Right kidney (tissue), 1 donor: ENCODE measurements at regions not wholly inside any gene's neighbourhood (a gene's known extent, or its start where the extent isn't known, plus 50 kb on each side); places are given as distances from the start of the nearest gene placed in this dataset.
"Not testable (repeated sequence)": the region's sequence is repeated elsewhere in the genome, so short reads cannot be mapped to it uniquely, and the experiment has no call there.

Experiments used
- DNase-seq: peaks from one replicate; pipeline ENCODE4 v3.0.0-alpha.2; 2016

DNA sequence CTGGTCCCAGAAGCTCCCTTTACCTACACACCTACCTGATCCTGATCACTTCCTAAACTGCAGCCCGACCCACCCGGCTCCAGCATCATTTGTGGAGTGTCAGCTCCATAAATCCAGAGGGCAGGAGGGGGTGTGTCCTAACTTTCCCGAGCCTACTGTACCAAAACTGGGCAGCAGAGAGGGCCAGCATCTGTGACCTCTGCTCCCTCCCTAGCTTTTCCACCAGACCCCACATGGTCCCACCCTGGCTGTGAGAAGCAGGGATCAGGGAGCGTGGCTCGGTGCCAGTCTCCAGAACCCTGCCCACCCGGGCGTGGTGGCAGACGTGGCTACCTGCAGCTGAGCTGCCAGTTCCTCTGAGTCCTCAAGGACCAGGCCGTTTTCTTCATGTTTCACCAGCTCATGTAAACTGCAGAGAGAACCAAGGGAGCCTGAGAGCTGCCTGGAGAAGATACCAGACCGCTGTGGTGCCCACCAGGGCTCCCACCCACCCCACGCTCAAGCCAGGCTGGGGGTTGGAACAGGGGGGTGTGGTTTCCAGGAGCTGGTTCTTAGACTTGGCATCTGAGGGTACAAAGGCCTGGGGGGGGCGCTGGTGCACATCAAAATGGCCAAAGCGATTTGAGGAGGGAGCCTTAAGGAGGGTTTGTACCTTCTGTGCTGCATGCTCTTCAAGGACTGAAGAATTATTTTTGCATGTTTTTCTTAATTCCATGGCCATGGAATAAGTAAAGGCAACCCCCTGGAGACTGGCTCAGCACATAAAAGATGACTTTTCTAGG is 76.7 kb upstream of the DRD5 start:
- no peak for DNase-seq

DNA sequence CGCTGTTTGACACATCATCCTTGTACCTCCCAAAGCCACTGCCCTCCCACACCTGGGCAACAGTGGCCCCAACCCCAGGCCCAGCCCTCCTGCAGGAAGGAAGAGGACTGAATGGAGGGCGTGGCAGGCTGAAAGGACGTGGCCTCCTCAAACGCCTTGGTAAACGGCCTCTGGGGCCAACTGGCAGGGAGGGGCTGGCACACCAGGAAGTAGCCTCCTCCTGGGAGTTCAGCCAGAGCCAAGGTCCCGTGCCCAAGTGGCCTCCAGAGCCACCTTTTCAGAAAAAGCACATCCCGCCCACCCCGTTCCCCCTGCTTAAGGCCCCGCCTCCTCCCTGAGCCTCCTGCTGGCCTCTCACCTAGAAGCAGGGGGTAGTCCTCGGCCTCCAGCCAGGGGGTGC is 74.2 kb upstream of the DRD5 start:
- not testable (repeated sequence) for DNase-seq

DNA sequence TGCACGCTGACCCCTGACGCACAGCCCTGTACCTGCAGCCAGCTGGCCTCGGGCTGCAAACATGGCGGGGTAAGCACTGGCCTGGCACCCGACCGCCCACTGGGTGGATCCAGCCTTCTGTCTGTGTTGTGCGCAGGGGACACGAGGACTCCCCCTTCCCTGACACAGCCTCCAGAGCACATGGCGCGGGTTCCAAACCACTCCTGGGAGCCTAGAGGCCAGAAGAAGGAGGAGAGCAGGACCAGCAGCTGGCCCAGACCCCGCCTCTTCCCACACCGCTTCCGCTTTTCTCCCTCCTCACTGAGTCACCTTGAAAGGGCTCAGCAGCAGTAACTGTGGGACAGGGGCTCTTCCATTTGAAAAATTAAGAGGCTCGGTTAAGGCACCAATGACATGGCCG is 73.5 kb upstream of the DRD5 start:
- not testable (repeated sequence) for DNase-seq

DNA sequence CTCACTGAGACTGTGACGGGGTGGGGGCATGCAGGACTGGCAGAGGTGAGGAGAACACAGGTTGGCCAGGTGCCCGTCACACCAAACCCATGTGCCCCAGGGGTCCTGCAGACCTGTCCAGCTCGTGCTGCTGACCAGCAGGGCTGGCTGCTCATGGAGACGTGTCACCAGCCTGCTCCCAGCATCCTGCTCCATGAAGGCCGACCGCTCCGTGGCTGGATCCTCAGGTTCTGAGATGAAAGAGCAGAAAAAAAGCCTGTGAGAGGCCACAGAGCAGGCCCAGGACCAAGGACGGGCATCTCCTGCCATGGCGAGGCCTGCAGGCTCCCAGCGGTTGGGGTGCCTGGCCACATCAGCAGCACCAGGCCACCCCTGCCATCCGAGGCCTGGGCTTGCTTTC is 71.7 kb upstream of the DRD5 start:
- DNase-seq, result no peak

DNA sequence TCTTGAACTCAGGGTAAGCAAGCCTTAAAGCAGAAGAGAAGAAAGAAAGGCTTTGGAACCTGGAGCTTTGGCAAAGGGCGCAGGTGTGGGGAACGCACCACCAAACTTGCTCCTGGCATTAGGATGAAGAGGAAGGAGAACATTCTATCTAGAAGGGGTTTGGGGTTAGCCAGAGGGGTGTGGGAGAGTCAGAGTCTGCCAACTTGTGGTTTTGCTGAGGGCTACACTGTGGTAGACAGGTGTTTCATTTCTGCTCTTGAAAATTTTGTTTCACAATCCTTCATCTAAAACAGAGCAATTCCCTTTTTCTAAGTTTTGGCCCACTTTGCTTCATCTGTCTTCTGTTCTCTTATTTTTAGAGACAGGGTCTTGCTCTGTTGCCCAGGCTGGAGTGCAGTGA is 66.2 kb upstream of the DRD5 start:
- DNase-seq, result not testable (repeated sequence)

DNA sequence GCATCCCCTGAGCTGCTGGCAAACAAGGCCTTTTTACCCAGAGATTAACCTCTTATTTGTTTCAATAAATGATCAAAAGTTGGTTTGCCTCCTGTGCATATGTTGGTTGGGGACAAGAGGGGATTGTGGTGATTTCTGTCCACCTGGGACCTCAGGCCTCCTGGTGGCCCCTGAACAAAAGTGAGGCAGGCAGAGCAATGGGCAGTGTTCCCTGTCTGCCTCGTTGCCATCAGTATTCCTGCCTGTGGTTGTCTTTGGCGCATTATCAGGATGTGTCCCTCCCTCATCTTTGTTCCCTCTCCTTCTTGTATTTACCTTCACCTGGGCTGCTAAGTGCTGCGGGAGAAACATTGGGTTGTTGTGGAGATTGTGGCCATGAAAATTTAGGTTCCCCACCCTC is 65.3 kb upstream of the DRD5 start:
- DNase-seq, result no peak

DNA sequence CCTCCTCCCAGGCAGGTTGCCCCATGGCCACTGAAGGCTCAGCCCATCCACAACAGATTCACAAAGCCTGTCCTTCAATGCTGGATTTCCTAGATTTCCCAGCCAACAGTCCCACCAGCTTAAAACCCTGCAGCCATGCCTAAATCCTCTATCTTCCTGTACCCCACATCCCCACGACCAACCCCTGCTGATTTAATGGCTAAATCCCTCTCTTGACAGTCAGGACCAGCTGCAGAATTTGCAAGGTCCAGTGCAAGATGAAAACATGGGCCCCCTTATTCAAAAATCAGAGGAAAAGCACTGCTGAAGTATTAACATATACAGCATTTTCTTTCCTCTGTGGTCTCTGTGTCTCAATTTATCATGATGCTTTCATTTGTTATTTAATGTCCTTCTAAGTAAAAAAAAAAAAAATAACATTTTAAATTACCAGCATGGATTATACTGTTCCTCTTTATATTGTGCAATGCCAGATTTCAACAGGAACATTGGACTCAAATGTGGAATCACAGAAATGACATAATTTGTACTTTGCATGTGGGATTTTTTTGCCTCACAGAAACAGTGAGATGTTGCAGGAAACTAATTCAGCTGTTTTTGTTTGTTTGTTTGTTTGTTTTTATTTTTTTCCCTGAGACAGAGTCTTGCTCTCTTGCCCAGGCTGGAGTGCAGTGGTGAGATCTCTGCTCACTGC is 63.0 kb upstream of the DRD5 start:
- not testable (repeated sequence) for DNase-seq

DNA sequence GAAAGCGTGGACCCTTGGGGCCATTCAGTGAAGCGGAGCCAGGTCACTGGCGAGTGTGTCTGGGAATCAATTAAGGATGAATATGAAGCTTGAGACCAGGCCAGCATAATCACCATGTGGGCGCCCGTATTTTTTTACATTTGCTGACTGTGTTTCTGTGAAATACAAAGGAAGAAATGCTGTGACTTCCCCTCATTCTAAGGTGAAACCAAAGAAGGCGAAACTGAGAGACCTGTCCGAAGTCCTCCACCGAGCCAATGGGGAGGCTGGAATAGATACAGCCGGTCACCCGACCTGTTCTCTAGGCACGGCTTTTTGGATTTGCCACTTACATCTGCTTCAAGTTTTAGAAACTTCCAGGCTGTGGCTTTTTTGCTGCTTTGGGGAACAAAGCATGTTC is 59.3 kb upstream of the DRD5 start:
- DNase-seq, result not testable (repeated sequence)
